H9 (cell line): ENCODE measurements at regions not wholly inside any gene's neighbourhood (a gene's known extent, or its start where the extent isn't known, plus 50 kb on each side); places are given as distances from the start of the nearest gene placed in this dataset.

Experiments
- DNase-seq: peaks from one replicate; pipeline ENCODE4 v3.0.0-alpha.2; 2017
- H2AFZ ChIP-seq: one replicate; pipeline ENCODE4 v1.6.1; 2013; ENCODE audit warnings: mild to moderate bottlenecking, low read length, control low read depth, moderate library complexity
- H2AK5ac ChIP-seq: 2 replicates; pipeline ENCODE4 v1.6.1; 2013; ENCODE audit warnings: low read length, control low read depth, mixed read lengths; ENCODE audit not compliant: insufficient read length
- H2BK120ac ChIP-seq: one replicate; pipeline ENCODE4 v1.6.1; 2013; ENCODE audit warnings: low read depth, mild to moderate bottlenecking, low read length, control low read depth, inconsistent platforms; ENCODE audit not compliant: poor library complexity, severe bottlenecking
- H2BK12ac ChIP-seq: 2 replicates; pipeline ENCODE4 v1.6.1; 2013; ENCODE audit warnings: low read length, control low read depth, mixed read lengths, low read depth; ENCODE audit not compliant: insufficient read length
- H2BK15ac ChIP-seq: 2 replicates; pipeline ENCODE4 v1.6.1; 2013; ENCODE audit warnings: low read depth, low read length, control low read depth
- H2BK20ac ChIP-seq: one replicate; pipeline ENCODE4 v1.6.1; 2013; ENCODE audit warnings: low read depth, mild to moderate bottlenecking, low read length, control low read depth, inconsistent platforms; ENCODE audit not compliant: poor library complexity, severe bottlenecking
- H2BK5ac ChIP-seq: 2 replicates; pipeline ENCODE4 v1.6.1; 2013; ENCODE audit warnings: low read length, control low read depth, mixed read lengths; ENCODE audit not compliant: insufficient read length
- H3K14ac ChIP-seq: 2 replicates; pipeline ENCODE4 v1.6.1; 2013; ENCODE audit warnings: low read length, control low read depth; ENCODE audit not compliant: insufficient read depth
- H3K18ac ChIP-seq: 2 replicates; pipeline ENCODE4 v1.6.1; 2013; ENCODE audit warnings: low read depth, mild to moderate bottlenecking, mixed read lengths, low read length, control low read depth; ENCODE audit not compliant: insufficient read length
- H3K23ac ChIP-seq: 2 replicates; pipeline ENCODE4 v1.6.1; 2013; ENCODE audit warnings: low read length, control low read depth, mixed read lengths, low read depth; ENCODE audit not compliant: insufficient read length
- H3K23me2 ChIP-seq: 2 replicates; pipeline ENCODE4 v1.6.1; 2013; ENCODE audit warnings: low read depth, mild to moderate bottlenecking, mixed read lengths, low read length, control low read depth; ENCODE audit not compliant: insufficient read length, poor library complexity, severe bottlenecking
- H3K27ac ChIP-seq: 2 replicates; pipeline ENCODE4 v1.5.1; 2013; ENCODE audit warnings: low read length, control low read depth, mixed read lengths, low read depth; ENCODE audit not compliant: insufficient read length
- H3K27me3 ChIP-seq: 2 replicates; pipeline ENCODE4 v1.6.1; 2013; ENCODE audit warnings: low read length, control low read depth, inconsistent platforms; ENCODE audit not compliant: insufficient read depth
- H3K4ac ChIP-seq: 2 replicates; pipeline ENCODE4 v1.6.1; 2013; ENCODE audit warnings: low read depth, mild to moderate bottlenecking, control low read depth, inconsistent platforms, low read length, moderate library complexity
- H3K4me1 ChIP-seq: 2 replicates; pipeline ENCODE4 v1.6.1; 2013; ENCODE audit warnings: low read length, control low read depth, inconsistent platforms; ENCODE audit not compliant: insufficient read depth
- H3K4me2 ChIP-seq: 2 replicates; pipeline ENCODE4 v1.6.1; 2013; ENCODE audit warnings: low read length, control low read depth, mixed read lengths; ENCODE audit not compliant: insufficient read length, insufficient read depth
- H3K56ac ChIP-seq: 2 replicates; pipeline ENCODE4 v1.6.1; 2013; ENCODE audit warnings: low read depth, mild to moderate bottlenecking, mixed read lengths, low read length, control low read depth; ENCODE audit not compliant: insufficient read length
- H3K79me1 ChIP-seq: 2 replicates; pipeline ENCODE4 v1.6.1; 2013; ENCODE audit warnings: low read depth, mild to moderate bottlenecking, moderate library complexity, low read length, control low read depth, inconsistent platforms; ENCODE audit not compliant: insufficient read depth, poor library complexity, severe bottlenecking
- H3K79me2 ChIP-seq: 2 replicates; pipeline ENCODE4 v1.6.1; 2013; ENCODE audit warnings: low read length, control low read depth, inconsistent platforms; ENCODE audit not compliant: insufficient read depth
- H3K9ac ChIP-seq: 2 replicates; pipeline ENCODE4 v1.6.1; 2013; ENCODE audit warnings: low read length, control low read depth, mixed read lengths; ENCODE audit not compliant: insufficient read length; ENCODE audit errors: extremely low read depth
- H3K9me3 ChIP-seq: one replicate; pipeline ENCODE4 v1.6.1; 2013; ENCODE audit warnings: low read depth, low read length, inconsistent platforms; ENCODE audit not compliant: control insufficient read depth
- H3T11ph ChIP-seq: one replicate; pipeline ENCODE4 v1.6.1; 2013; ENCODE audit warnings: mild to moderate bottlenecking, low read length, control low read depth, inconsistent platforms
- H4K20me1 ChIP-seq: one replicate; pipeline ENCODE4 v1.6.1; 2013; ENCODE audit not compliant: control insufficient read depth, insufficient read length, insufficient read depth
- H4K5ac ChIP-seq: 2 replicates; pipeline ENCODE4 v1.6.1; 2013; ENCODE audit warnings: low read depth, mild to moderate bottlenecking, mixed read lengths, low read length, control low read depth; ENCODE audit not compliant: insufficient read length
- H4K8ac ChIP-seq: replicated peaks from 2 replicates; pipeline ENCODE4 v1.6.1; 2013; ENCODE audit warnings: low read length, control low read depth, mixed read lengths, low read depth; ENCODE audit not compliant: insufficient read length
- H4K91ac ChIP-seq: 2 replicates; pipeline ENCODE4 v1.6.1; 2013; ENCODE audit warnings: low read depth, mild to moderate bottlenecking, moderate library complexity, mixed read lengths, low read length, control low read depth; ENCODE audit not compliant: insufficient read length
- H3K27ac Mint-ChIP-seq, 3 experiments: 2 replicates in 2 of 3; 3 replicates in 1 of 3; pipeline ENCODE4 v1.8.0; 2020 to 2021; ENCODE audit warnings: mixed read lengths in 3 of 3, mild to moderate bottlenecking in 1 of 3, moderate library complexity in 1 of 3
- H3K27me3 Mint-ChIP-seq: 2 replicates; pipeline ENCODE4 v1.8.0; 2021; ENCODE audit warnings: low read depth, mild to moderate bottlenecking, moderate library complexity, mixed read lengths
- H3K36me3 Mint-ChIP-seq, 3 experiments: 2 replicates in 2 of 3; 3 replicates in 1 of 3; pipeline ENCODE4 v1.8.0; 2020 to 2021; ENCODE audit warnings: low read depth in 3 of 3, mixed read lengths in 3 of 3; ENCODE audit not compliant: insufficient read depth in 1 of 3
- H3K4me1 Mint-ChIP-seq, 2 experiments: 2 replicates each; pipeline ENCODE4 v1.8.0; 2020; ENCODE audit warnings: mixed read lengths in 2 of 2
- H3K4me3 Mint-ChIP-seq, 2 experiments: 2 replicates in 1 of 2; 3 replicates in 1 of 2; pipeline ENCODE4 v1.8.0; 2020 to 2021; ENCODE audit warnings: mild to moderate bottlenecking in 2 of 2, mixed read lengths in 2 of 2, moderate library complexity in 1 of 2
- H3K9me3 Mint-ChIP-seq, 2 experiments: 2 replicates in 1 of 2; 3 replicates in 1 of 2; pipeline ENCODE4 v1.8.0; 2020; ENCODE audit warnings: mild to moderate bottlenecking in 2 of 2, mixed read lengths in 2 of 2, moderate library complexity in 1 of 2
- WGBS: extraction: QIAGEN DNeasy Blood & Tissue Kit; methylation state at CpG from one replicate; pipeline ENCODE4 v1.1.7; 2013; ENCODE audit warnings: missing lambda C conversion rate, low lambda C conversion rate, mixed read lengths; ENCODE audit not compliant: insufficient read length; ENCODE audit errors: extremely low coverage; 5-methylcytosine and 5-hydroxymethylcytosine counted together
- TF ChIP-seq, protein P1 (sequence below): fragments of 200-600 bp; sonication (generic); conservative IDR thresholded peaks from 3 replicates; pipeline ENCODE4 v1.8.0; 2021; ENCODE audit warnings: antibody characterized with exemption, mild to moderate bottlenecking

DNA sequence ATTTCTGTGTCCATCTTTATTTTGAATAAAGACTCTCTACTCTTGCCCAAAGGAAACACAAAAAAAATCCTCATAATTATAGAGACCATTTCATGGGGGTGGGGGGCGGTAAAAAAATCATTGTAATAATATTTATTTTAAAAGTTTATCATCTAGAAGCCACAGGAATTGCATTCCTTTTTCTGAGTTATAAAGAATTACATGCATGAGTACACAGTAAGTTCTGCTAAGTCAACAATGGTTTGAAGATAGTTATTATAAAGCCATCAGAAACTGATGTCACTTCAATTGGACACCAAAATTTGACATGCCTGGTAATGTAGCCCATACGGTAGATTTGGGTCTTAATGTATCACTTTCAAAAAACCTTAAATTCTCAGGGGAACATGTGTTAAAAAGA lies 478.1 kb upstream of the NR5A2 start:
- no peak overlapping the region for H3K27ac ChIP-seq
- Mint-ChIP-seq H3K9me3 (peaks cover 0 to 2% of the 10 kb centered on the region in 2 experiments; a peak in 2 of 5 replicates), H3K4me3 (no peak overlapping the region), H3K27ac (no peak overlapping the region), H3K4me1 (peaks cover 3 to 4% of the 10 kb centered on the region in 2 experiments; a peak in 2 of 4 replicates), H3K36me3 (no peaks in the 10 kb centered on the region; a peak in 1 of 7 replicates), H3K27me3 (no peaks in the 10 kb centered on the region)
- H2BK120ac ChIP-seq, result no peak overlapping the region
- TF ChIP-seq, protein P1, sequence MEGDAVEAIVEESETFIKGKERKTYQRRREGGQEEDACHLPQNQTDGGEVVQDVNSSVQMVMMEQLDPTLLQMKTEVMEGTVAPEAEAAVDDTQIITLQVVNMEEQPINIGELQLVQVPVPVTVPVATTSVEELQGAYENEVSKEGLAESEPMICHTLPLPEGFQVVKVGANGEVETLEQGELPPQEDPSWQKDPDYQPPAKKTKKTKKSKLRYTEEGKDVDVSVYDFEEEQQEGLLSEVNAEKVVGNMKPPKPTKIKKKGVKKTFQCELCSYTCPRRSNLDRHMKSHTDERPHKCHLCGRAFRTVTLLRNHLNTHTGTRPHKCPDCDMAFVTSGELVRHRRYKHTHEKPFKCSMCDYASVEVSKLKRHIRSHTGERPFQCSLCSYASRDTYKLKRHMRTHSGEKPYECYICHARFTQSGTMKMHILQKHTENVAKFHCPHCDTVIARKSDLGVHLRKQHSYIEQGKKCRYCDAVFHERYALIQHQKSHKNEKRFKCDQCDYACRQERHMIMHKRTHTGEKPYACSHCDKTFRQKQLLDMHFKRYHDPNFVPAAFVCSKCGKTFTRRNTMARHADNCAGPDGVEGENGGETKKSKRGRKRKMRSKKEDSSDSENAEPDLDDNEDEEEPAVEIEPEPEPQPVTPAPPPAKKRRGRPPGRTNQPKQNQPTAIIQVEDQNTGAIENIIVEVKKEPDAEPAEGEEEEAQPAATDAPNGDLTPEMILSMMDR, result no peak
- H3K4me2 ChIP-seq, result no peak overlapping the region
- no peaks in the 10 kb centered on the region for H3K79me1 ChIP-seq
- no peaks in the 10 kb centered on the region for H3K4me1 ChIP-seq
- H2AK5ac ChIP-seq, result no peak overlapping the region
- no peak for DNase-seq
- H3K23ac ChIP-seq, result no peak overlapping the region
- no peak overlapping the region for H4K5ac ChIP-seq
- H3K56ac ChIP-seq, result no peak overlapping the region
- no peak overlapping the region for H2BK5ac ChIP-seq
- no peak overlapping the region for H3K14ac ChIP-seq
- H4K91ac ChIP-seq, result no peak overlapping the region
- H2AFZ ChIP-seq, result no peak overlapping the region
- no peak overlapping the region for H4K8ac ChIP-seq
- H2BK20ac ChIP-seq, result no peak overlapping the region
- no peak overlapping the region for H2BK12ac ChIP-seq
- H3T11ph ChIP-seq, result no peak overlapping the region
- no peaks in the 10 kb centered on the region for H4K20me1 ChIP-seq
- no peak overlapping the region for H3K9ac ChIP-seq
- H3K27me3 ChIP-seq, result no peaks in the 10 kb centered on the region
- H3K4ac ChIP-seq, result no peak overlapping the region
- WGBS, result no CpG with 5 or more reads among the region's 2 CpGs
- no peaks in the 10 kb centered on the region for H3K79me2 ChIP-seq
- no peak overlapping the region for H2BK15ac ChIP-seq
- no peak overlapping the region for H3K18ac ChIP-seq
- no peaks in the 10 kb centered on the region for H3K23me2 ChIP-seq
- H3K9me3 ChIP-seq, result no peaks in the 10 kb centered on the region
